Lower leg skin (tissue), 3 donors: ENCODE measurements at regions not wholly inside any gene's neighbourhood (a gene's known extent, or its start where the extent isn't known, plus 50 kb on each side); places are given as distances from the start of the nearest gene placed in this dataset.

Experiments
- POLR2A ChIP-seq, 2 donors: fragments of 450-650 bp; IDR thresholded peaks; one replicate each; pipeline ENCODE4 v1.6.1; 2016 to 2017; ENCODE audit warnings: antibody characterized with exemption in 2 of 2, mild to moderate bottlenecking in 1 of 2, moderate library complexity in 1 of 2
- TF ChIP-seq, protein P1 (sequence below), 3 donors: fragments of 450-650 bp; IDR thresholded peaks; one replicate each; pipeline ENCODE4 v1.5.1; 2016; ENCODE audit warnings: antibody characterized with exemption in 3 of 3, mild to moderate bottlenecking in 3 of 3, moderate library complexity in 2 of 3

DNA sequence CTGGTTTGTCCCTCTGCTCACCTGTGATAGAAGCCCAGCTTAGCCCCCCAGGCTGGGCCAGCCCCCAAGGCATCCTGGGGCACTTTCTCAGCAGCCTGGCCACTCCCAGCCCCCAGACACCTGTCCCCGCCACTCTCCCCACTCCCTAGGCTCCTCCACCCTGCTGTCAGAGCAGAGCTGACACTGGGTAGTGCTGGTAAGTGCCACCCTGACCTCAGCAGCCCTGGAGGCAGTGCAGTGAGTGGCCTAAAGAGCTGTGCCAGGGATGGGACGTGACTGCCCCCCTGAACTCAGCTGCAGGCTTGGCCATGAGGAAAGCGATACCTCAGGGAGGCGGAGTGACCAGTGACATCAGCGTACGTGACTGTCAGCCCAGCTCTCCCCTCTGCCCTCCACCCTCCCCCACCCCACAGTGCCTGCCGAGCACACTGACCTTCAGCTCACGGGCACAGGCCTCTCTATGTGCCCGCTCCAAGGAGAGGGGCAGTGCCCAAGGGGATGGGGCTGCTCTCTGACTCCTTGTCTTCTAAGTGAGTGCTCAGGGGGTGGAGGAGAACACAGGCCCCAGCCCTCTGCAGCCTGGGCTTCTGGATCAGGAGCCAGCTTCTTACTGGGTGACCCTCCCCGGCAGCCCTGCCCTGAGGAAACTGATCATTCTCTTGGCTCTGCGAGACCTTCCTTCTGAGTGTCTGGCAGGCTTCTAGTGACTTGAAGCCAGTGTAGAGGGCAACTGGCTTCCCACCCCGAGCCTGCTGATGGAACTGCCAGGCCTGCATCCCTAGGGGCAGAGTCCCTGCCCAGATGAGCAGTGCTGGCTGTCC is 172.7 kb downstream of the MRPL14 start:
- no peak for TF ChIP-seq POLR2A (IDR thresholded peaks at IDR 0.05)
- TF ChIP-seq, protein P1, sequence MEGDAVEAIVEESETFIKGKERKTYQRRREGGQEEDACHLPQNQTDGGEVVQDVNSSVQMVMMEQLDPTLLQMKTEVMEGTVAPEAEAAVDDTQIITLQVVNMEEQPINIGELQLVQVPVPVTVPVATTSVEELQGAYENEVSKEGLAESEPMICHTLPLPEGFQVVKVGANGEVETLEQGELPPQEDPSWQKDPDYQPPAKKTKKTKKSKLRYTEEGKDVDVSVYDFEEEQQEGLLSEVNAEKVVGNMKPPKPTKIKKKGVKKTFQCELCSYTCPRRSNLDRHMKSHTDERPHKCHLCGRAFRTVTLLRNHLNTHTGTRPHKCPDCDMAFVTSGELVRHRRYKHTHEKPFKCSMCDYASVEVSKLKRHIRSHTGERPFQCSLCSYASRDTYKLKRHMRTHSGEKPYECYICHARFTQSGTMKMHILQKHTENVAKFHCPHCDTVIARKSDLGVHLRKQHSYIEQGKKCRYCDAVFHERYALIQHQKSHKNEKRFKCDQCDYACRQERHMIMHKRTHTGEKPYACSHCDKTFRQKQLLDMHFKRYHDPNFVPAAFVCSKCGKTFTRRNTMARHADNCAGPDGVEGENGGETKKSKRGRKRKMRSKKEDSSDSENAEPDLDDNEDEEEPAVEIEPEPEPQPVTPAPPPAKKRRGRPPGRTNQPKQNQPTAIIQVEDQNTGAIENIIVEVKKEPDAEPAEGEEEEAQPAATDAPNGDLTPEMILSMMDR (IDR thresholded peaks at IDR 0.05): no peak
